GM18861 (cell line): ENCODE measurements at regions not wholly inside any gene's neighbourhood (a gene's known extent, or its start where the extent isn't known, plus 50 kb on each side); places are given as distances from the start of the nearest gene placed in this dataset.

ENCODE experiments used
- ATAC-seq: cut with Tn5 transposase; IDR thresholded peaks from one replicate; pipeline ENCODE4 v1.9.1; 2021; ENCODE audit not compliant: unreplicated experiment

DNA sequence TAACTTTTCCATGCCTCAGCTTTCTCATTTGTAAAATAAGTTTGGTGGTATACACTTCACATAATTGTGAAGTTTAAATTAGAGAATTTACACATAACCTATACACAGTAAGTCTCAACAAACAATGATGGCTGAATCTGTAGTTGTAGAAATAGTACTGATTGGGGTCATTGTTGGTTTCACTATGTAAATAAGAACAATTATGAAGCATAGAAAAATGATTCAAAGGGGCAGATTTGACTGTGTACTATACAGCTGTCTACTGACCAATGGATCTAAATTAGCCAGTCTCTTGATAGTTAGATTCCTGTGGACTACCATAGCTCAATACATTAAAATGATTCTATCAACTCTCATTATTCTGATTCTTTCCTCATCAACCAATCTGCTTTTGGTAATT, 181.1 kb upstream of the STXBP5 start:
- ATAC-seq = peak; percentile 49

DNA sequence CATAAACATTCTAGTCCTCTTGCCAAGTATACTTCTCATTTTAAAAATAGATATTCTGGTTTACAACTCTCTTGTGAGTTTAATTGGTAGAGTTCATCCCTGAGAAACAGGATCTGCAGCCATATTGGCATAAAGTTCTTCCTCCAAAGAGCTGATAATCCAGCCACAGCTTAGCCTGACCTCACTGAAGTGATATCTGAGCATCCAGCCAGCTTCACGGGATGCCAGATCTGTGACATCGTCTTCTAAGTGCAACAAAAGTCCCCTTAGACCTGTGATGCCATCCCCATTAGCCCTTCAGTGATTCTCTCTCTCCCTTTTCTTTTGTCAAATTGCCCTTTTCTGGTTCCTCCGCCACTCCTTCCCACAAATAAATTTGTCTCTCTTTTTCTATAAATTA, 180.6 kb upstream of the STXBP5 start:
- no peak for ATAC-seq

DNA sequence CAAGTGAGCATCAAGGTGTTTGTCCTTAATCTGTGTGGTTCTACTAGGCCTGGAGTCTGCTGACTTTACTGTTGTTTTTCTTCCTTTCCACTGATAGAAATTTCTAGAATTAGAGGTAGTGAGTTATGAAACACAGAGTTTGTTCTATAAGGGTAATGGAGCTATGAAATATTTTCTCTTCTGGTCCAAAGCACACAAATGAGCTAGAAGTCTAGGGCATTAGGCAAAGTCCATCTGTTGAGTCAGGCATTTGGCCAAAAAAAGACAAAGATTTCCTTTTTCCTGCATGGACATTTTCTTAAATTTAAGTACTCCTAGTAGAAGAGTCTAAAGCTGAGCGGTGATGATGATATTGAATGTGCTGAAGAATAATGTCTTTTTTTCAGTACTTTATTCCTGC, 174.3 kb upstream of the STXBP5 start:
- ATAC-seq = no peak

DNA sequence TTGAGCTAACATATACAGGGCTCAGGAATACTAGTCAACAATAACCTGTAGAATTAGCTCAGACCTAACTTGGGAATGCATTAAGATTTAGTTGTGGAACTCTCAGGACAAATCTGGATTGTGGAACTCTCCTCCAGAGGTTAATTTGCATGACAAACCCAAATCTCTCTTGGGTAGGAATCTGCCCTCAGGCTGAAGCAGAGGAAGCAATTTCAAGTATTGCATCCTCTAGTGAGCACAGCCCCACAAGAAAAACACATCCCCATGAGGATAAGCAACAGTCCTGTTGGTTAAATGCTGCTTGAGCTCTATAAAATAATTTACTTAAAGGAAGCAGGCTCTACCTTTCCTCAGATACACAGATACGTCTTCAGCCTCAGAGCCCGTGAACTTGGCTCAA, 170.9 kb upstream of the STXBP5 start:
- no peak for ATAC-seq

DNA sequence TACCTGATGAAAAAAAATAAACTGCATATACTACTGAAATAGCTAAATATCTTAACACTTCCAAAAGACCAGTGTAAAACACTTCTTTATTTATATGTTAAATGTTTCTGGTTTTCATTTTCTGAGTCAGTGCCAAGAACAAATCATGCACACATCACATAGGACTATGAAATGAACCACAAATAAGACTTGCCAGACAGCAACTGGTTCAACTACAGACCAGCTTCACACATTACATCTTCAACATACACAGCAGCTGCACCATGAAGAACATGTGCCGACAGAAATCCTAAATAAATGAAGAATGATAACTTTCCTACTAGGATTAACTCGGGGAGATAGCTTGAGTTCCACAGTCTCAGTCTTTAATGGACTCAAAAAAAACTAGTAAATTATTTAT, 168.3 kb upstream of the STXBP5 start:
- no peak for ATAC-seq

DNA sequence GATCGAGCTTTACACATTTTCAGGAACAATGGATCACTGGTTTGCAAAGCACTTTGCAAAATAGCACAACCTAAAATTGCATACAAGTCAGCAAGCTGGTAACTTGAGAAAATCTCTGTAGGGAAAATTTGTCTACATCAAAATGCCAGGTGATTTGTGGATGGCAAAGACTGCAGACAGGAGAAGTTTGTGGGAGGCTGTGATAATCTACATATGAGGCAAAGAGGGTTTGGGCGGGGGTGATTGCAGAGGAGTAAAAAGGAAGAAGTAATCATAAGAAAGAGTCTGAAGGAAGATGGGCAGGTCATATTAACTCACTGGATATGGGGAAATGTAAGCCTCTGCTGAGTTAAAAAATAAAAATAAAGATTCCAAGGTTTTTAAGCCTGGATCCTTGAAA, 166.3 kb upstream of the STXBP5 start:
- ATAC-seq = no peak

DNA sequence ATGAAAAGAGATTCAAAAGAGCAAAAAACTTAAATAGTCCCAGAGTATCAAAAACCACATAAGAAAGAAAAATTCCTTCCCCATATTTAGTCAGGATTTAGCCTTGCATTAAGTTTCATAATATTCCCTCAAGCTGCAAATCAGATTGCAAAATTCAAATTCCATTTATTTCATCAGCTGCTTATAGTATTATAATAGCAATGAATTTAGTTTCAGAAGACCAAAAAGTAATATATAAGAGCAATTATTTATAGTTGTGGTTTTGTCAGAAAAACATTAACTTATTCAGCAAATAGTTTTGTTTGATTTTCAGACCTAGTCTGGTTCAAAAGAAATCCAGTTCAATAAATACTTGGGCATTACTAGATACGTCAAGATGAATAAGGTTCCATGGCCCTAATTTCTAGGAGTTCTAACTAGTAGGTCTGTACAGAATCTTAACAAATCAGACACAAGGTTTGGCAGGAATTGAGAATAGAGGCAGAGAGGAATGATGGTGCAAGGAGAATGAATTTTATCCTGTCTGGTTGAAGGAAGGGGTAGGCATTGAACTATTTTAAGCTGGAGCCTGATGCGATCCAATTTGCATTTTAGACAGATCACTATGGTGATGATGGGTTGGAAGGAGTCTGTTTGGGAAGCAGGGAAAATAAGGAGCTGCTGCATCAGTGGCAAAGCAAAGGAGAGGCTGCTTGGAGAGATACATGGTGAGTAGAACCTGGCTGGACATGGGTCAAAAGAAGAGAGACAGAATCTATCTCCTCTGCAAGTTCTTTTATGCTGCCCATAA, 163.9 kb upstream of the STXBP5 start:
- ATAC-seq = no peak

DNA sequence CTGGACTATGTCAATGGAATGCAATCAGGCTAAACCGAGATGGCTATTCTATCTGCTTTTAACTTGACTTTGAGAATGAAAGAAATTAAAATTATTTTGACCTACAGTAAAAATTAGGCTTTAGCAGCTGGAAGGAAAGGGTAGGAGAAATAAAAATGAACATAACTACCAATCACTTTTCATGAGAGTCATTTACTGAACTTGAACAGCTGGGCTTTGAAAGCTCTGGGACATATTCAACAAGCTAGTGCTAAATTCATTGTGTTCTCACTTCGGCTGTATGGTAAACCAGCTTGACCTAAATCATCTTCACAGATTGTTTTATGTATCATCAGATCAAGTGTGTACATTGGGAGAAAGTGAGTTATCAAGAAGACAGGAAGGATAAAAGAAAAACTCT, 161.5 kb upstream of the STXBP5 start:
- ATAC-seq = no peak

DNA sequence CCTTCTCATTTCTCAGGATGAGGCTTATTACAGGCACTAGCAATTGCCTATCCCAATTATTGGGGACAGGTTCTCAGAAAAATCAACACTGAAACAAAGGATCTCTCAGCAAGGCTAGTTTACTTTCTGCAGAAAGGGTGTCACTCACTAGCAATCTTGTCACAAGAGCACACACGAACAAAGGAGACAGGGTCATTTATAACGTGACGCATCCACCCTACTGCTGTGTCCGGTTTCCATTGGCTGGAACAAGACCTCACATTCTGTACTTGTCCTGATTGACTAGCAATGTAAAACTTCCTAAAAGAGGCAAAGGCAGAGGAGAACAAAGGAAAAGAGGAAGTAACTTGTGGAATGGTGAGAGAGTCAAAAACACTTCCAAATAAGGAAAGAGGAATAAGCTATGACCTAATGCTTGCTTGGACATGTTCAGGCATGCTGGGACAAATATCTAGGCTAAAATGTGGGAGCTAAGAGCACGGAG, 160.2 kb upstream of the STXBP5 start:
- ATAC-seq = no peak

DNA sequence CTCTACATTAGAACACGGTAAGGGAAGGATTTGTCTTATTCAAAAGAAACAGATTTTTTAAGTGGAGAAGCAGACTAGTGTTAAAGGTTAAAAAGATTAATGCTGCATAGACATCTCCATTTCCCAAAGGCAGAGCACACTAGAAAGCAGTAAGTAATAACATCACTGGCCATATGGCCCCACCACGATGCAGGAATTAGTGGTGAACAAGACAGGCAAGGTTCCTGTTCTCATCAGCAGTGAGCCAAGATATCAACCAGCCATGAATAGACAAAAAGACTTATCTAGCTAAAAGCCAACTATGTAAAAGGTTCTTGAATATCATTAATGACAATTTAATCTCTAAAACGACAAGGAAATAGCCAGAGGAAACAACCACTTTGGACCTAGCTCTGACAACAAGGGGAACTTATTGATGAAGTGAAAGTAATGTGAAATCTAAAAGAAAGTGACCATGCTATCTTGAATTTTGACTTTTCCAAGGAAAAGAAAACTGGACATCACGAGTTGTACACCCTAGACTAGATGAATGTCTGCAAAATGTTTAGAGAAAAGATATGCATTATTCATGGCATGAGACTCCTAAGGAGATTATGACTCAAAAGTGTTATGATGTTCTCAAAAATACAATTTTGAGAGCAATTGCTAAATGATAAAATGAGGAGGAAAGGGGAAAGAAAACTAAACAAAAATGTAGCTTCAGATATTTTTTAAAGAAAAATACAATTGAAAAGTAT, 157.9 kb upstream of the STXBP5 start:
- ATAC-seq = no peak

DNA sequence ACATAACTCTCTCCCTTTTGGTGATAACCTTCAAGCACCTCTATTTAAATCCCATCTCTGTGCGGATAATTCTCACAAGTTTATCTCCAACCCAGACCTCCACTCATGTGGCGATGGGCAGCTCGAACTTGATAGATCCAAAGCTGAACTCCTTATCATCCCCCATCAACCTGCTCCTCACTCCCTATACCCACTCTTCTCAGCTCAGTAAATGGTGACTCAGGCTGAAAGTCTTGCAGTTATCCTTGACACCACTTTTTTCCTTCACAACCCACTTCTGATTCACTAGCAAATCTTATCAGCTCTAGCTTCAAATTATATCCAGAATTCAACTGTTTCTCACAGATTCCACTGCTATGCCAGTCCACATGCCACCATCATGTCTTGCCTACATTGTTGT, 155.3 kb upstream of the STXBP5 start:
- no peak for ATAC-seq

DNA sequence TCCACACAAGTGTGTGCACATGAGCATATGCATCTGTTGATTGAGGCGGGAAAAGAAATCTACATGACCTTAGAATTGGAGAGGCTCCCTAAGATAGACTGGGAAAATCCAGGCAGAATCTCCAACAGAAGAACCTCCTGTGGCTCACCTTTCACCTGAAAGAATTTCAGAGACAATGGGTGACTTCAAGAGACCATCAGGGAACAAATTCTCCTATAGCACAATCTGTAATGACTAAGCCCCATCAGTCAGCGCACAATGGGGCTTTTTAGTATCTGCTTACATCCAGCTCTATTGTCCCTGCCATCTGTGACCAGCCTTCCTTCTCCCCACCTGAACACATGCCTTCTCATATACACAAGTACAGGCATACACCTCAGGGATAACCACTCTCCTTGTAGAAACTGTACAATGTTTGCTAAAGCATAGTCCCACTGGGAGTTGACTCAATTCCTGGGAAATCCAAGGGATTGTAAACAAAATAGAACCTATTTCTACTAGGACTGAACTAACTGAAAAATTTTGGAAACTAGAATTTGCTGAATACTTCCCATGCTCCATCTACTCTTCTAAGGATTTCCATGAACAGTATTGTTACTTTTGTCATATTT, 150.8 kb upstream of the STXBP5 start:
- no peak for ATAC-seq

DNA sequence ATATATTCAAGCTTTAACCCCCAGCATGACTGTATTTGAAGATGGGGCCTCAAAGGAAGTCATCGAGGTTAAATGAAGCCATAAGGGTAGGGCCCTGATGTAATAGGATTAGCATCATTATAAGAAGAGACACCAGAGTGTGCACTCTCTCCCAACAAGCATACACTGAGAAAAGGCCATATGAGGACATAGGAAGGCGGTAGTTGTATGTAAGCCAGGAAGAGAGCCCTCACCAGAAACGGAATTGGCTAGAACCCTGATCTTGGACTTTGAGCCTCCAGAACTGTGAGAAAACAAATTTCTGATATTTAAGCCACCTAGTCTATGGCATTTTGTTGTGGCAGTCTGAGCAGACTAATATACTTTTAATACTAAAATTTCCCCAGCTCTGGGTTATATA, 150.1 kb upstream of the STXBP5 start:
- no peak for ATAC-seq

DNA sequence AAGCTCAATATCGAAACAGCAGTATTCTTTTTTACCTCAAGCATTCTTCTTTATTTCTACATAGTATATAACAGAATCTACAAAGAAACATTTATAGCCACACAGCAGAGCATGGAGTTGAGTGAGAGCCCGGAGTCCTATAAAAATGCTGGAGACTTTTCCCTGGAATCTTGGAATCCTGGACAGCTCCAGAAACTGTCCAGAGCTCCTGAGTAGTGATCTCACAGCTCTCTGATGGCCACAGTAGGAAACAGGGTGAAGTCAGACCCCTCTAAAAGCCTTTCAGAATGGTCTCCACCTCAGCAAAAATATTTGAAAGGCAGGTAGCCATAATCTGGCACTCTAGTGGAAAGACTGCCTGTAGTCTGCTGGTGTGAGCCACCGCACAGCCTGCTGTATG, 149.3 kb upstream of the STXBP5 start:
- no peak for ATAC-seq

DNA sequence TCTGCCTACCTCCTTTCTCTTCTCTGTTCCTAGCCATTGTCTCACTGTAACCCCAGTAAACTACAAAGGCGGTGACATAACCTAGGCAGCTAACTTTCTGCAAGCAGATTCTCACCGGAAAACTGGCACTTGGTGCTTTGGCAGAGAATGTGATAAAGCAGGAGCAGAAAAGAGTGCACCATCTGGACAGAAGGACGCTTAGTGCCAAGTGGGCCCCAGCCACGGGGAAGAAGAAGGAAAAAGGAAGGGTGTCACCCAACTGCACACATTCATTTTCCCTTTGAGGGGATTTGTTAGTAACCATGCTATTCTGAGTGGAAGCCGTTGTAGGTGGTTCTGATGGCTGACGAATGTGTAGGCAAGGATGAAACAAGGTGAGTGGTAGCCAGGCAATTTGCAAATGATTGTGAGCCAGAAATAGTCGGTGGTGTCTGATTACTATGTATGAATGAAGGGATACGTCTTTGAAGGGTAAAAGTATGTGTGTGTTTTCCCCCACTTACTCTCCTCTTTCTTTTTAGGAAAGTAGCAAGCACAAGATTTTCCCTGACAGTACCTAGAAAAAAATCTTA, 148.3 kb upstream of the STXBP5 start:
- ATAC-seq = no peak

DNA sequence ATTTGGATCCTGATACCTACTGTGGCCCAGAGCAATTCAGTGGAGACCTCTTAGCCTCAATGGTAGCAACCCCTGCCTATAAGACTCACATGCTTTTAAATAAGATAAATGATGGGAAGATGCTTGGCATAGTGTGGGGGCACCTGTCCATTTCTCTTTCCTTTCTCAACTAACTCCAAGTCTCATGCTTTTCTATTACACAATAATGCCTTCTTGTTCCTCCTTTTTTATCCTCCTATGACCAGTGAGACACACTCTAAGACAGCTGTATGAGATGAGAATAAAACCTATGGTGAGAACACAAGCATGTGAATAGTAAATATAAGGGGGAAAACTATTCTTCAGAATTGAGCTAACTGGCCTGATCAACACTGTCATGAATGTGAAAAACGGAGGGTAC, 147.0 kb upstream of the STXBP5 start:
- no peak for ATAC-seq

DNA sequence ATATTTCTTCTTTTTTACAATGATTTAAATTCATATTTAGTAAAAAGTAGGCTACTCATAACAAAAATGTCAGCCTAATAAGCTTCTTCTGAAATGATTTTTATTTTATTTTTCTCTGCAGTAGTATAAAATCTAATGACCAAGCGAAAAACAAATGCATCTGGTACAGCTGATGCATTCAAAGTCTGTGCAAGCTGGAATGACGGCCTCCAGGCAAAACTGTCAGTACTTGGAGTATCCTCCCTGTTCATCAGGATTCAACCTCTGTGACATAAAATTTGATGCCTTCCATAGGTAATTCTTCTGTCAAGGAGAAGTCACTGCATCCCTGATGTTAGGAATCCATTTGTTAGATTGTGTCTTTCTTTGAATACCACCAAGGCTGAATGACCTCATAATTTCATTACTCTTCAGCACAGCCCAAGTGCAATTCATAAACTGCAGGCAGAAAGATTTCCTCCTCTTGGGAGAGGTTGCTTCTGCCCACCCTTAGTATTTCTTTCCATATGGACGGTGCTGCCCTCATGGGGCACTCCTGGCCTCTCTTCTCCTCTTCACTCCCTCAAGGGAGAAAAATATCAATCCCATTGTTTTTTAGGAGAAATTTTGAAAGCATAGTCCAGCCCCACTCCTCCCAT, 146.4 kb upstream of the STXBP5 start:
- ATAC-seq = no peak

DNA sequence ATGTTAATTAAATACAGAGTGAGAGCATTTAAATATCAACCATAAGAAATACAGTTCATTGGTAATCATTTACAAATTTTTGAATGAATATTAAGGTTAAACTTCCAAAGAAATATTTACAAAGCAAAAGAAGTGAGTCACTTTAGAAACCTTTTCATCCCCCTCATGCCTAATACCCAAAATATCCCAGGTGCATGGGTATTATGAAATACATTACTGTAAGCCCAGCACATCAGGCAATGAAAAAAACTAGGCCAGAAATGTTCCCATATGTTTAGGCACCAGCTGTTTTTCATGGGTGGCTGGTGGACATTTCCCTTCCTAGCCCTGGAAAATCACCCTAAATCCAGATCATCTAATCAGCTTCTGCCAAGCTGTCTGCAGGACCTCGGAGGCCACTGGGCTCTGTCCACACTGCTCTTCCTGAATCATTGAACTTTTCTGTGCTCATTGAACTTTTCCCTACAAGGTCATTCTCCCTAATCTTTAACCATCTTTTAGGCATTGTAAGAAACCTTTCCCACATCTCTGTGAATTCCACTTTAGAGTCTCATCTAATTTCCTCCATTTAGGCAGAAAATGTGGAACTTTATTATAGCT, 145.3 kb upstream of the STXBP5 start:
- ATAC-seq = no peak

DNA sequence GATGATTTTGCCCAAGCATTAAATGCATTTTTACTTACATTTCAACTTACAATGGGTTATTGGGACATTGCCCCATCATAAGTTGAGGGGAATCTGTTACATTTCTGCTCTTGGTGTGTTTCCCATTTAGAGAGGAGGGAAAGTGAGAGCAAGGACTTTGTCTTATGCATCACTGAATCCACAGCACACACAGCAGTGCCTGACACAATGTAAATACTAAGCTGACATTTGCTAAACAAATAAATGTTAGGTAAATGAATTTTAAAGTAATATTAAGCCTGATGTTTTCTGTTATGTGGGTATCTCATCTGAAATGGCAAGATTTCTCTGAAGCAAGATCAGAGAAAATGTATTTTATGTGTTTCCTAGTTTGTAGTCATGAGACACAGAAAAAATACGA, 143.6 kb upstream of the STXBP5 start:
- ATAC-seq = no peak

DNA sequence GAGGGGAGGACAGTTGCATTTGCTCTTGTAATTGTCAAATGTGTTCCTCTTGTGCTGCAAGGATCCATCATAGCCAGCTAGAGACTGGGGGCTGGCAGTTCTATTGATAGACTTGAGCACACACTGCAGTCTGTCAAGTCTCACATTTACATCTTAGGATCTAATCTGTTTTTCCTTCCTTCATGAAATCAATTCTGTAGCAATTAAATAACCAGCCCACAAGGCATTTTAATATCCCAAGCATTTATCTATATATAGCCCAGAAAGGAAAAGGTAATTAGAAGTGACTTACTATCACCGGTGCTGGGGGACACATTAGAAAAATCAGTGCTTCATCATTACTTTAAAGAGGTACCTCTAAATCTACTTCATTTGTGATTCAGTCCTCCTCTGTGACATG, 143.0 kb upstream of the STXBP5 start:
- no peak for ATAC-seq

DNA sequence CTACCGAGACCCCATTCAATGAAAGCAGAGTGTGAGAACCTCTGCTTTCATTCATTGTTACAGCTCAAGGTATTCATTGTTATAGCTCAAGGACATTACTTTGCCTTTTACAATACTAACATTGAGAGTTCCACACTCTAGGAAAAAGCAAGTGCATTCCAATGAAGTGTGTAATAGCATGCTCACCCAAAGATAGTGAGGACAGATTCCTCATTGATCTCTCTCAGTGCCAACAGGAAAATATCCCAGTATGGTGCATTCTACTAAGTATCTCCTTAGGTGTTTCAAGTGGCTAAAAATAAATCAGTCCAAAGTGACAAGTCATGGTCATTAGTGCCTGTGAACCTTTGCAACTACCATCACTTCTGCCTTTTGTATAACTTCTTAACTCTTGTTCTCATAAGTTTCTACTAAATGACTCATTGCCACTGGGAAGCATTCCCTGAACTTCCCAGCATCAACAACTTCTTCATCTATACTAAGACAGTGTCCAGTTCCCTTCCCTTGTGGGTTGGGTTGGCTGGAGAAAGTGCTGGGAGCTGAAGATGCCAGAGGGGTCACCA, 140.7 kb upstream of the STXBP5 start:
- ATAC-seq = no peak
